GM19239 (cell line): ENCODE measurements at regions not wholly inside any gene's neighbourhood (a gene's known extent, or its start where the extent isn't known, plus 50 kb on each side); places are given as distances from the start of the nearest gene placed in this dataset.
A peak's percentile ranks its signal among the peaks of the same experiment; 100 is the strongest.

Experiments
- DNase-seq: peaks from one replicate; pipeline ENCODE4 v3.0.0; 2011; ENCODE audit warnings: low spot score; ENCODE audit not compliant: insufficient read length
- FAIRE-seq: peaks from 2 replicates; lab custom pipeline; 2011; peaks lifted over from hg19 to GRCh38; lab: Jason Lieb, UNC

- DNase-seq (no peak), FAIRE-seq (peak; percentile 63)
Observed at GRCh38 chr10:91167406-91167805, 53.1 kb upstream of the PCGF5 start.

DNA sequence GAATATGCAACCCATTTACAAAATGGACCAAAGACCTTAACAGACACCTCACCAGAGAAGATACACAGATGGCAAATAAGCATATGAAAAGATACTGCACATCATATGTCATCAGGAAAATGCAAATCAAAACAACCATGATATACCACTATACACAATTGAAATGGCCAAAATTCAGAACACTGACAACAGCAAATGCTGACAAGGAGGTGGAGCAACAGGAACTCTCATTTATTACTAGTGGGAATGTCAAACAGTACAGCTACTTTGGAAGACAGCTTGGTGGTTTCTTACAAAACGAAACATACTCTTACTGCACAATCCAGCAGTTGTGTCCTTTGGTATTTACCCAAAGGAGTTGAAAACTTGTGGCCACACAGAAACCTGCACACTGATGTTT lies 50.0 kb upstream of the PCGF5 start:
- no peak for FAIRE-seq
- no peak for DNase-seq
